ENCODE measurements at regions not wholly inside any gene's neighbourhood (a gene's known extent, or its start where the extent isn't known, plus 50 kb on each side); places are given as distances from the start of the nearest gene placed in this dataset.

DNA sequence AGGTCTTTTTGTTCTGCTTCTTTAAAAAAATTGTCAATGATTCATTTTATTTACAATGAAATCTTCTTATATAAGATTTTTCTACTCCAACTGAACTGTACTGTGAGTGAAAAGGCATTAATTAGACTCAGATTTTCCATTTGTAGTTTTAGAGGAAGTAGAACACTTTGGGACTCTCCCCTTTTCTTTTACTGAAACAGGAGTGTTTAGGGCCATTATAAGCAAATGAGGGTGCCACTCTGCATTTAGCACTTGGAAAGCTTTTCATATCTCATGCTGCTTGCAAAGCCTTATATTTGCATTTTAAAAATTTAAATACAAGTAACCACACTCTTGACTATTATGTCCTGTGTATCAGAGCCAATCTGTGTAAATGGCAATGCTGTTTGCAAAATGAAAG is 584.3 kb downstream of the KLHL13 start:
- ChIA-PET POLR2A (no interaction called here), CTCF (no interaction called here)
- no peaks in the 10 kb centered on the region for H3K27me3 ChIP-seq (ENCODE audit: control insufficient read depth in 1 of 2, insufficient read depth in 2 of 2, low read length in 2 of 2)
- no peak overlapping the region for H3K27ac ChIP-seq (ENCODE audit: low read depth in 1 of 2, low read length in 2 of 2)
- Mint-ChIP-seq H3K27ac (no peak overlapping the region), H3K4me3 (no peak overlapping the region), H3K36me3 (ENCODE audit: low read depth) (no peaks in the 10 kb centered on the region), H3K27me3 (no peaks in the 10 kb centered on the region), H3K9me3 (peaks cover 2% of the 10 kb centered on the region), H3K4me1 (ENCODE audit: low read depth) (no peaks in the 10 kb centered on the region)
- DNase-seq = no peak
- H3K4me3 ChIP-seq (ENCODE audit: low read length) = no peak overlapping the region
- no peaks in the 10 kb centered on the region for H3K9me3 ChIP-seq (ENCODE audit: control insufficient read depth in 1 of 2, insufficient read depth in 1 of 2, low read length in 2 of 2)
- intact Hi-C loops (cut with DNase I, micrococcal nuclease) = no loop called here
- no peaks in the 10 kb centered on the region for H3K4me1 ChIP-seq (ENCODE audit: insufficient read depth, low read length)
- no peaks in the 10 kb centered on the region for H3K36me3 ChIP-seq (ENCODE audit: insufficient read depth, low read length)
- ATAC-seq (ENCODE audit: poor library complexity) = no peak
- TF ChIP-seq, protein P1, sequence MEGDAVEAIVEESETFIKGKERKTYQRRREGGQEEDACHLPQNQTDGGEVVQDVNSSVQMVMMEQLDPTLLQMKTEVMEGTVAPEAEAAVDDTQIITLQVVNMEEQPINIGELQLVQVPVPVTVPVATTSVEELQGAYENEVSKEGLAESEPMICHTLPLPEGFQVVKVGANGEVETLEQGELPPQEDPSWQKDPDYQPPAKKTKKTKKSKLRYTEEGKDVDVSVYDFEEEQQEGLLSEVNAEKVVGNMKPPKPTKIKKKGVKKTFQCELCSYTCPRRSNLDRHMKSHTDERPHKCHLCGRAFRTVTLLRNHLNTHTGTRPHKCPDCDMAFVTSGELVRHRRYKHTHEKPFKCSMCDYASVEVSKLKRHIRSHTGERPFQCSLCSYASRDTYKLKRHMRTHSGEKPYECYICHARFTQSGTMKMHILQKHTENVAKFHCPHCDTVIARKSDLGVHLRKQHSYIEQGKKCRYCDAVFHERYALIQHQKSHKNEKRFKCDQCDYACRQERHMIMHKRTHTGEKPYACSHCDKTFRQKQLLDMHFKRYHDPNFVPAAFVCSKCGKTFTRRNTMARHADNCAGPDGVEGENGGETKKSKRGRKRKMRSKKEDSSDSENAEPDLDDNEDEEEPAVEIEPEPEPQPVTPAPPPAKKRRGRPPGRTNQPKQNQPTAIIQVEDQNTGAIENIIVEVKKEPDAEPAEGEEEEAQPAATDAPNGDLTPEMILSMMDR (IDR thresholded peaks at IDR 0.05) = no peak

GRCh38 chrX:117522725-117523700 is 593.6 kb downstream of the KLHL13 start:
- intact Hi-C loops (cut with DNase I, micrococcal nuclease) = no loop called here
- H3K4me1 Mint-ChIP-seq (ENCODE audit: low read depth) = no peaks in the 10 kb centered on the region
- H3K9me3 ChIP-seq (ENCODE audit: control insufficient read depth in 1 of 2, insufficient read depth in 1 of 2, low read length in 2 of 2) = no peaks in the 10 kb centered on the region
- no peak overlapping the region for H3K4me3 Mint-ChIP-seq
- H3K27me3 Mint-ChIP-seq = no peaks in the 10 kb centered on the region
- ChIA-PET CTCF (no interaction called here), POLR2A (no interaction called here)
- ATAC-seq (ENCODE audit: poor library complexity) (no peak), DNase-seq (no peak)
- H3K36me3 ChIP-seq (ENCODE audit: insufficient read depth, low read length) = no peaks in the 10 kb centered on the region
- H3K27ac Mint-ChIP-seq = no peak overlapping the region
- H3K4me3 ChIP-seq (ENCODE audit: low read length) = no peak overlapping the region
- H3K9me3 Mint-ChIP-seq = no peaks in the 10 kb centered on the region
- no peaks in the 10 kb centered on the region for H3K27me3 ChIP-seq (ENCODE audit: control insufficient read depth in 1 of 2, insufficient read depth in 2 of 2, low read length in 2 of 2)
- no peaks in the 10 kb centered on the region for H3K4me1 ChIP-seq (ENCODE audit: insufficient read depth, low read length)
- TF ChIP-seq, protein P1 (IDR thresholded peaks at IDR 0.05) = no peak
- no peaks in the 10 kb centered on the region for H3K36me3 Mint-ChIP-seq (ENCODE audit: low read depth)
- H3K27ac ChIP-seq (ENCODE audit: low read depth in 1 of 2, low read length in 2 of 2) = no peak overlapping the region

DNA sequence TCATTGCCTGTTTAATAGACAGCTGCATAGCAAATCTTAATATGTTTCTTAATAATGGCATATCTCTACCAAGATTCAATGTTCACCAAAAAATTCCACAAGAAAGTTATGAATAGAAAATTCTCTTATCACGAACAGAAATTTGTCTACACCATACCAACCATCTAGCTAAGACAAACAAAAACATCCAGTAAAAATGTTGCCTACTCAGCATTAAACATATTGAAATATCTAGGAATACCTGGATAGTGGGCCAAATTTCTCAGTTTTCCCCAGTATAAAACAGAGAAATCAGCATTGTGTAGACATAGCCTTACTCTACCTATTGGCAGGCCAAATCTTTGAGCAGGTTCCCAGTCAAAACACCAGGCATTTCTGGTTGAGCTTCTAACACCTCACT is 598.6 kb downstream of the KLHL13 start:
- Mint-ChIP-seq H3K9me3 (no peaks in the 10 kb centered on the region), H3K4me1 (ENCODE audit: low read depth) (no peaks in the 10 kb centered on the region), H3K4me3 (no peak overlapping the region), H3K27me3 (no peaks in the 10 kb centered on the region), H3K27ac (no peak overlapping the region), H3K36me3 (ENCODE audit: low read depth) (no peaks in the 10 kb centered on the region)
- TF ChIP-seq, protein P1 (IDR thresholded peaks at IDR 0.05) = no peak
- H3K4me3 ChIP-seq (ENCODE audit: low read length) = no peak overlapping the region
- ChIA-PET POLR2A (no interaction called here), CTCF (no interaction called here)
- intact Hi-C loops (cut with DNase I, micrococcal nuclease) = no loop called here
- DNase-seq = no peak
- H3K27me3 ChIP-seq (ENCODE audit: control insufficient read depth in 1 of 2, insufficient read depth in 2 of 2, low read length in 2 of 2) = no peaks in the 10 kb centered on the region
- H3K36me3 ChIP-seq (ENCODE audit: insufficient read depth, low read length) = no peaks in the 10 kb centered on the region
- no peak for ATAC-seq (ENCODE audit: poor library complexity)
- H3K9me3 ChIP-seq (ENCODE audit: control insufficient read depth in 1 of 2, insufficient read depth in 1 of 2, low read length in 2 of 2) = no peaks in the 10 kb centered on the region
- no peak overlapping the region for H3K27ac ChIP-seq (ENCODE audit: low read depth in 1 of 2, low read length in 2 of 2)
- no peaks in the 10 kb centered on the region for H3K4me1 ChIP-seq (ENCODE audit: insufficient read depth, low read length)

Data from CD4-positive, alpha-beta T cell (primary cell).